Ishikawa (cell line): ENCODE measurements at regions not wholly inside any gene's neighbourhood (a gene's known extent, or its start where the extent isn't known, plus 50 kb on each side); places are given as distances from the start of the nearest gene placed in this dataset.

ENCODE experiments used
- CEBPB ChIP-seq: IDR thresholded peaks from 2 replicates; pipeline ENCODE4 v1.6.1; 2012
- FOXM1 ChIP-seq: IDR thresholded peaks from 2 replicates; pipeline ENCODE4 v1.6.1; 2012; ENCODE audit warnings: low read depth, borderline replicate concordance
- NFIC ChIP-seq: IDR thresholded peaks from 2 replicates; pipeline ENCODE4 v1.6.1; 2012
- TAF1 ChIP-seq: IDR thresholded peaks from 2 replicates; pipeline ENCODE4 v1.6.1; 2012; ENCODE audit warnings: low read depth, mild to moderate bottlenecking
- USF1 ChIP-seq: IDR thresholded peaks from 2 replicates; pipeline ENCODE4 v1.6.1; 2012
- YY1 ChIP-seq: IDR thresholded peaks from 2 replicates; pipeline ENCODE4 v1.6.1; 2012; ENCODE audit warnings: low read depth
- ZBTB7A ChIP-seq: IDR thresholded peaks from 2 replicates; pipeline ENCODE4 v1.6.1; 2012; ENCODE audit warnings: low read depth

GRCh38 chr14:76708028-76708427 lies 53.2 kb upstream of the VASH1 start:
- TF ChIP-seq TAF1 = no peak
- no peak for TF ChIP-seq NFIC
- no peak for TF ChIP-seq FOXM1
- TF ChIP-seq ZBTB7A = no peak
- no peak for TF ChIP-seq YY1
- TF ChIP-seq USF1 = no peak
- no peak for TF ChIP-seq CEBPB
